OCI-LY3 (cell line): ENCODE measurements at regions not wholly inside any gene's neighbourhood (a gene's known extent, or its start where the extent isn't known, plus 50 kb on each side); places are given as distances from the start of the nearest gene placed in this dataset.

Experiments used
- H2AFZ ChIP-seq: fragments of 200-600, 300-600 bp; shearing (Covaris generic); 2 replicates; pipeline ENCODE4 v1.6.0; 2014; ENCODE audit warnings: antibody characterized with exemption, low read depth, low read length
- H3K27ac ChIP-seq: fragments of 200-600, 300-600 bp; sonication (generic); 2 replicates; pipeline ENCODE4 v1.5.1; 2014; ENCODE audit warnings: mild to moderate bottlenecking, low read length, moderate library complexity, mixed read lengths
- H3K27me3 ChIP-seq: fragments of 200-600, 300-600 bp; sonication (generic); 2 replicates; pipeline ENCODE4 v1.6.1; 2014; ENCODE audit warnings: low read depth, low read length, mixed read lengths
- H3K36me3 ChIP-seq: fragments of 200-600, 300-600 bp; sonication (generic); replicated peaks from 2 replicates; pipeline ENCODE3; 2014; ENCODE audit warnings: low read depth, low read length, mixed read lengths
- H3K4me1 ChIP-seq: fragments of 300-600, 200-600 bp; sonication (generic); 2 replicates; pipeline ENCODE4 v1.6.1; 2014; ENCODE audit warnings: low read length, mixed read lengths
- H3K4me2 ChIP-seq: fragments of 200-600, 300-600 bp; sonication (generic); 2 replicates; pipeline ENCODE4 v1.6.1; 2014; ENCODE audit warnings: low read length, mixed read lengths
- H3K4me3 ChIP-seq: fragments of 300-600, 200-600 bp; sonication (generic); 2 replicates; pipeline ENCODE4 v1.5.1; 2014; ENCODE audit warnings: antibody characterized with exemption, mild to moderate bottlenecking, low read length, moderate library complexity
- H3K79me2 ChIP-seq: fragments of 300-600, 200-600 bp; shearing (Covaris generic); 2 replicates; pipeline ENCODE4 v1.6.1; 2014; ENCODE audit warnings: mild to moderate bottlenecking, low read length, mixed read lengths
- H3K9ac ChIP-seq: fragments of 300-600, 200-600 bp; shearing (Covaris generic); 2 replicates; pipeline ENCODE4 v1.6.0; 2014; ENCODE audit warnings: mild to moderate bottlenecking, low read length, moderate library complexity
- H3K9me3 ChIP-seq: fragments of 200-600, 300-600 bp; shearing (Covaris generic); 2 replicates; pipeline ENCODE4 v1.6.1; 2014; ENCODE audit warnings: low read length, mixed read lengths; ENCODE audit not compliant: insufficient read depth
- H4K20me1 ChIP-seq: fragments of 200-600, 300-600 bp; sonication (generic); 2 replicates; pipeline ENCODE4 v1.6.1; 2016; ENCODE audit warnings: low read length, mixed read lengths; ENCODE audit not compliant: insufficient read depth
- CTCF ChIP-seq: fragments of 200-600, 300-600 bp; sonication (generic); IDR thresholded peaks from 2 replicates; pipeline ENCODE4 v1.5.1; 2014; ENCODE audit warnings: antibody characterized with exemption, low read length, low read depth
- EZH2phosphoT487 ChIP-seq: fragments of 200-600 bp; shearing (Covaris generic); IDR thresholded peaks from 2 replicates; pipeline ENCODE4 v1.6.1; 2018; ENCODE audit warnings: antibody characterized with exemption, mixed run types, low read depth

DNA sequence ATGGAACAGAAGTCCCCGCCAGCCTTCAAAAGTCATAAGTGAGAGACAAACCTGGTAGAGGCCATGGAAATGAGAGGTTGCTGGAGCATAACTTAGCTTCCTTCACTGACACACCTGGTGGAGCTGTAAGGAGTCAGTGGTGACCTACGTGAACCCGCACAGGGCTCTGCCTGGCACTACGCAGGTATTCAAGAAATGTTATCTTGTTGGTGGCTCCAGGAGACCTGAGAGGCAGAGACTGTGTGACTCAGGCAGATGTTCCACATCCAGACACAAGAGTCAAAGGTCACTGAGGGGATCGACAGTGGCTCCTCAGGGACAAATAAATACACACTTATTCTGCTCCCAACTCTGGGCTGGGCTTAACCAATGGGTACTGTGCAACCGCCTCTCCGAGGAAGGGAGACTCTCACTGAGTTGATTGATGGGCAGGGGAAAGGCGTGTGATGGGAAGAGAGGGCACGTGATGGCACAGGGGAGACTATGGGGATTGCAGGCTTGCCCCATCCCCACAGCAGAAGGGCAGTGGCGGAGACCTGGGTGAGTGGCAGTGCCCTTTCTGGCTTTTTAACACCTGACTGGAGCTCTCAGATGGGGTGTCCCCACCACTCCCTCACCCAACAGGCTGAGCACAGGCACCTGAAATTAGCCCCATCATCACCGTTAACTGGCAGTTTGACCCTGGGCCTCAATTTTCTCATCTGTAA lies 111.7 kb upstream of the SMAD3 start:
- peaks cover 11% of the 10 kb centered on the region for H3K4me1 ChIP-seq
- no peak overlapping the region for H3K4me2 ChIP-seq
- no peak overlapping the region for H3K27ac ChIP-seq
- H3K9ac ChIP-seq: no peak overlapping the region
- H3K27me3 ChIP-seq: peaks cover 61% of the 10 kb centered on the region
- H3K36me3 ChIP-seq: no peaks in the 10 kb centered on the region
- H4K20me1 ChIP-seq: no peaks in the 10 kb centered on the region
- TF ChIP-seq EZH2phosphoT487: no peak
- no peak for TF ChIP-seq CTCF
- H3K4me3 ChIP-seq: no peak overlapping the region
- H3K9me3 ChIP-seq: no peaks in the 10 kb centered on the region
- no peak overlapping the region for H2AFZ ChIP-seq
- H3K79me2 ChIP-seq: no peaks in the 10 kb centered on the region

- H3K4me2 ChIP-seq: no peak overlapping the region
- H3K4me1 ChIP-seq: peaks cover 11% of the 10 kb centered on the region
- no peak overlapping the region for H3K4me3 ChIP-seq
- H3K9me3 ChIP-seq: no peaks in the 10 kb centered on the region
- TF ChIP-seq EZH2phosphoT487 (no peak), CTCF (no peak)
- no peak overlapping the region for H3K27ac ChIP-seq
- H4K20me1 ChIP-seq: no peaks in the 10 kb centered on the region
- H3K36me3 ChIP-seq: no peaks in the 10 kb centered on the region
- no peak overlapping the region for H2AFZ ChIP-seq
- H3K27me3 ChIP-seq: peaks cover 70% of the 10 kb centered on the region
- no peaks in the 10 kb centered on the region for H3K79me2 ChIP-seq
- H3K9ac ChIP-seq: no peak overlapping the region
Measured at GRCh38 chr15:66954601-66955000, 110.8 kb upstream of the SMAD3 start.

- no peak overlapping the region for H2AFZ ChIP-seq
- no peaks in the 10 kb centered on the region for H3K9me3 ChIP-seq
- H3K36me3 ChIP-seq: no peaks in the 10 kb centered on the region
- no peaks in the 10 kb centered on the region for H3K79me2 ChIP-seq
- H3K4me1 ChIP-seq: peaks cover 15% of the 10 kb centered on the region
- TF ChIP-seq EZH2phosphoT487 (no peak), CTCF (no peak)
- no peak overlapping the region for H3K27ac ChIP-seq
- peaks cover 68% of the 10 kb centered on the region for H3K27me3 ChIP-seq
- no peaks in the 10 kb centered on the region for H4K20me1 ChIP-seq
- H3K4me2 ChIP-seq: no peak overlapping the region
- no peak overlapping the region for H3K9ac ChIP-seq
- H3K4me3 ChIP-seq: no peak overlapping the region
Measured at GRCh38 chr15:66955001-66955516, 110.3 kb upstream of the SMAD3 start.

DNA sequence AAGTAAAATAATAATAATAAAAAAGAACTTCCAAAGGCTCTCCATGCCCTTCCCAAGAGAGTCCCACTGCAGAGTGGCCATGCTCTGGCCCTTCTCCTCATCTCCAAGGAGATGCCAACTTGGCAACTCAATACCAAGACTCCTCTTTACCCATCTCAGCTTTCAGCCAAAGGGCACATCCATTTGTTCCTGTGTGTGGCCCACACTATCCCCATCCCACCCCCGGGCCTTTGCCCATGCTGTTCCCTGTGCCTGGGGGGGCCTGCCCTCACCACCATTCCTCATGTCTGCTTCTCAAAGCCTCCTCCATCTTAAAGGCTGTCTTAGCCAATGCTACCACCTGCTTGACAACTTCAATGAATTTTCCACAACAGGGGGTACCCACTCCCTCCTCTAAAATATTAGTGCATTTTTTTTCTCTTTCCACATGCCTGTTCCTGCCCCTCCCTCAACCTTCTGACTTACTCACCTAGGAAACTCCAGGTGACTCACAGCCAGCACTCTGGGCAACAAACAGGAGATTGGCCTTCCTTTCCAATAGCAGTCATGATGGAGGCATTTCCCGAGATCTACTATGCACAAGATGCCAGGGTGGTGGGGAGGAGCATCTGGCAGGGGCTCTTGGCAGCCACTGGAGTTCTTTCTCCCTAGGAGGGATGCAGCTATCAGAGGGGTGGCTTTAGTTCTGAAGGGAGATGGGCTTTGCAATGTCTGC lies 109.4 kb upstream of the SMAD3 start:
- no peaks in the 10 kb centered on the region for H3K36me3 ChIP-seq
- peaks cover 15% of the 10 kb centered on the region for H3K4me1 ChIP-seq
- H3K27ac ChIP-seq: no peak overlapping the region
- H3K9ac ChIP-seq: no peak overlapping the region
- no peak overlapping the region for H2AFZ ChIP-seq
- H4K20me1 ChIP-seq: no peaks in the 10 kb centered on the region
- H3K27me3 ChIP-seq: peaks cover 63% of the 10 kb centered on the region
- no peaks in the 10 kb centered on the region for H3K79me2 ChIP-seq
- no peaks in the 10 kb centered on the region for H3K9me3 ChIP-seq
- H3K4me2 ChIP-seq: no peak overlapping the region
- no peak overlapping the region for H3K4me3 ChIP-seq
- TF ChIP-seq CTCF (no peak), EZH2phosphoT487 (no peak)
